SKM-1 treated with dmso at 0.1 percent for 144 hours (cell line): ENCODE measurements at regions not wholly inside any gene's neighbourhood (a gene's known extent, or its start where the extent isn't known, plus 50 kb on each side); places are given as distances from the start of the nearest gene placed in this dataset.

Experiments
- DNase-seq: peaks from one replicate; lab custom pipeline; 2025; ENCODE audit not compliant: unreplicated experiment; lab: John Stamatoyannopoulos, UW

DNA sequence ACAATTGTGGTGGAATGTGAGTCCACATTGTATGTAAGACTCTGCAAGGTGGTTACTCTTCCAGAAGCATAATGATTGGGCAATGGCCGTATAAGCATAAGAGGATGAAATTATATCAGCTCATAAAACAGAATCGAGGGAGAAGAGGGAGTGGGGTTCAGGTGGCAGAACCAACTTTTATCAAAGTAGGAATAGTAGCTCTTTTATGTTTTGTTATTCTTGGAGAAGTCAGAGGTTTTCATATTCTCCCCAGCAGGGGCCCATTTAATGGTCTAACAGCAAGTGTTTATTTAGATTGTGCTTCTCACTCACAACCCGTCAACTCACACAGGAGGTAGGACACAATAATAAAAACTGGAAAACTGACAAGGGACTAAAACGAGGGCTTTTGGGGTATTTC, 291.3 kb upstream of the CD180 start:
- DNase-seq, result no peak

DNA sequence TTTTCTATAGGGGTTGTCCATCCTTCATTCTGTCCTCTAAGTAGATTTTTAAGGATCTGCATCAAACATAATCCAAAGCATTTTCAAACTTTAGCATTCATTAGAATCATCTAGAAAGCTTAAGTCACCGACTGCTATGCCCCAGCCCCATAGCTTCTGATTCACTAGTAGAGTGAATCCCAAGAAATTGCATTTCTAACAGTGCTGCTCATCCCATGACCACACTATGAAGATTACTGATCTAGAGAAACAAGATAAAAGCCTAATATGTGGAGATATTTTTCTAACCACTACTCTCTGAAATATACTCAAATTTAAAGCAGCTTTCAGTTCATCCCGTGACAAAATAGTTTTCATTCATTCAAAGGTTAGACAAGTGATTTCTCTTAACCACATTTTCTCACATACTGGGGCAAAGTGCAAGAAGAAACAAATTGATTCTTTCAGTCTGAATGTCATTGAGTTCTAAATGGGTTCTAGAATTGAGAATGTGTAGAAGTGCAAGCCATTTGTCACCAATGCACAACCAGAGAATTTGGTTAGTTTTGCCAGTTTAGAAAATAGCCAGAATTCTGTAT, 286.9 kb upstream of the CD180 start:
- no peak for DNase-seq

- no peak for DNase-seq
Measured at GRCh38 chr5:67481362-67481761, 284.8 kb upstream of the CD180 start.

DNA sequence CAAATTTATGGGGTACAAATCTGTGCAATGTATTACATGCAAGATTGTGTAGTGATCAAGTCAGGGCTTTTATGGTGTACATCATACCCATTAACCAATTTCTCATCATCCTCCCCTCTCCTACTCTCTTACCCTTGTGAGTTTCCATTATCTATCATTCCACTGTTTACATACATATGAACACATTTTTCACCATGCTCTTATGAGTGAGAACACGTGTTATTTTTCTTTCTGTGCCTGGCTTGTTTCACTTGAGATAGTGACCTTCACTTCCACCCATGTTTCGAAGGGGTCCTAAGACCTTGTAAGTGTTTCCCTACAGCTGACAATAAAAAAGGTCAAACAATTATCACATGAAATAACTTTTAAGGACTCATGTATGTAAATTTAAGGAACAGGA, 281.7 kb upstream of the CD180 start:
- DNase-seq, result no peak

GRCh38 chr5:67476995-67477394, 280.4 kb upstream of the CD180 start:
- no peak for DNase-seq

- no peak for DNase-seq
Measured at GRCh38 chr5:67476531-67476930, 279.9 kb upstream of the CD180 start.

- DNase-seq, result no peak
Measured at GRCh38 chr5:67475489-67475888, 278.9 kb upstream of the CD180 start.

DNA sequence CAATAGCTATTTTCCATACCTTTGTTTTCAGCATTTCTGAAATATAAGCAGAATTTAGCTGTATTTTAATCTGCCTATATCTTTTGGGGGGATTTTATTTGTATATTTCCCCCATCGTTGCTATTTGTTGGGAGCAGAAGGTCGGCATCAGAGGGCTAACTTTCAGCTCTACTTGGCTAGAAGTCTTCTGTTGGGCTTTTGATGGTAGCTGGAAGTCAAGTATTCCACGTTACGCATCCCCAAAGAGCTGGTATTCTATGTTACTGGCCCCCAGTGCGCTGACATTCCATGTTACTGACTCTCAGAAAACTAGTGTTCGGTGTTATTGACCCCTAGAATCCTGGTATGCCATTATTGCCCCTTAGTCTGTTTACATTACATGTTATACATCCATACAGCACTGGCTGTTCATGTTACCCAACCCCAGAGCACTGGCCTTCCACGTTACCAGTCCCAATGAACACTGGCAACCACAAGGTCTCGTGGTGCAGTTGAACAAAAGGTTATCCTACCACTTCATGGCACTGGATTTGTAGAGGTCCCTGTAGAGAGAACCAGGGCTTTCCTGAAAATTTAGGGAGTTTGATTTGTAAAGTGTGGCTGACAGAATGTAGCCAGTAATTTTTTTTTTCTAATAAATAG, 278.1 kb upstream of the CD180 start:
- DNase-seq, result no peak

DNA sequence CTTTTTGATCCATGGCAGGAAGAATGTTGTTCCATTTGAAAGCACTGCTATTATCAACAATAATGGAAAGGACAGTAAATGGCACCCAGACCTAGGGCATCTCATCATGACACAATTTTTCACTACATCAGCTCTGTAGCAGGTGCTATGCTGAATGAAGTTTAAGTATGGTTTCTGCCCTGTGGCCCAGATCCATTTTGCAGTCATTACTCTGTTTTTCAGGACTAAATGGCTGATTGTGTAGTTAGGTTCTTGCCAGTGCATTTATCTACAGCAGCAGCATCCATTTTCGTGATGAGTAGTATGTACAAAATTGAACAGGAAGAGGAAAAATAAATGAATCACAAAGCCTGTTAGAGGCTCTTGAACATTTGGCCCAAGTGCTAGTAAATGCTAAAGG, 270.5 kb upstream of the CD180 start:
- DNase-seq, result no peak

DNA sequence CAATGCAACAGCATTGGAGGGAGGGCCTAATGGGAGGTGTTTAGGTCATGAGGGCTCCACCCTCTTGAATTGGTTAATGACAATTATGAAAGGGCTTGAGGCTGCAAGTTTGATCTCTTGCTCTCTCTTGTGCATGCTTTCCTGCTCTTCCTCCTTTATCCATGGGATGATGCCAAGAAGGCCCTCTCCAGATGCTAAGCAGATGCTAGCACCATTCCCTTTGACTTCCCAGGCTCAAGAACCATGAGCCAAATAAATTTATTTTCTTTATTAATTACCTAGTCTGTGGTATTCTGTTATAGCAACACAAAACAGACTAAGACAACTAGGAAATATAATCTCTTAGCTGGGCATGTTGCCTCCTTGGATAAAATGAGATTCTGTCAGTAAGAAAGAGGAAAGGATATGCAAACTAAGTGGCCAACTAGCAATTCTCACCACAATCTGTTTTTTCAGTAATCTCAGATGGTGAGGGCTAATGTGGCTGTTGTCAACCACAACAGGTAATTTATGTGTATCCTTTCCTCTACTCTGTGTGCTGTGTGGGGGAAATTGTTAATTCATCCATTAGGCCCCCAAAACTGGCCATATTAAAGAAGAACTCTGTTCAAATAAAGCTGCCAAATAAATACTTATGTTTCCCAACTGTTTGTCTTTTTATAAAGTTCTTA, 269.1 kb upstream of the CD180 start:
- DNase-seq, result no peak

GRCh38 chr5:67462147-67462546, 265.5 kb upstream of the CD180 start:
- DNase-seq, result no peak

- no peak for DNase-seq
Measured at GRCh38 chr5:67459253-67459652, 262.7 kb upstream of the CD180 start.

- no peak for DNase-seq
Measured at GRCh38 chr5:67455970-67456369, 259.4 kb upstream of the CD180 start.

- DNase-seq, result no peak
Measured at GRCh38 chr5:67454957-67455561, 258.5 kb upstream of the CD180 start.

DNA sequence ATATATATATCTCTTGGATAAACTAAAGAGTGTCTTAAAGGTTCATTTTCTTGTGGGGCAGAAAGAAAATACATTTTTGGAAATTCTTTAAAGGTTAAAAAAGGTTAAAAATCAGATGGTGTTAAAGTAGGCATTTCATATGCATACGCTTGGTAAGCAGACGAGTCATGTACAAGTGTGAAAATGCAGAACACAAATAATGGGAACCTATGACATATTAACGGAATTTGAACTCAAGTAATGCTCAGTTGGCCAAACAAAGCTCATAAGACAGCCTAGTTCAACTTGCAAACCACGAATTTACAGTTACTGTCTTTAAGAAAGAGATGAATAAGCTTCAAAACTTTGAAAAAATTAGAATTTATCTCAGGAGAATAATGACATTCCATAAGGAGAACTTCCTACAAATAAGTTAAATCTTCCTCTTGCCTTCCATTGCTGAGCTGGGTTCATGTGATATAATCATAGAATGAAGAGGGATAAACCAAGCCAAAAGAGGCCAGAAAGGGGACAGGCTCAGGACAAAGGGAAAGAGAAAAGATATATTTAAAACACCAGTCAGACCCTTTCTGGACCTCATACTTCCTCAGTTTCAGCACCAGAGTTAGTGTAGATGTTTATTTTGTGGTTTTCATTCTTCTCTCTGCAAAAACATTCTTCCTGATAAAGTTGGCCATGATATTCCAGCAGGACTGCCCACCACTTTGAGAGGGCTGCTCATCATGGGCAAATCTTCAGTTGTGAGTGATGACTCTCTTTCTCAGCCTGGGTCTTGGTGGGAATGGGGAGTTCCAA, 256.7 kb upstream of the CD180 start:
- no peak for DNase-seq

DNA sequence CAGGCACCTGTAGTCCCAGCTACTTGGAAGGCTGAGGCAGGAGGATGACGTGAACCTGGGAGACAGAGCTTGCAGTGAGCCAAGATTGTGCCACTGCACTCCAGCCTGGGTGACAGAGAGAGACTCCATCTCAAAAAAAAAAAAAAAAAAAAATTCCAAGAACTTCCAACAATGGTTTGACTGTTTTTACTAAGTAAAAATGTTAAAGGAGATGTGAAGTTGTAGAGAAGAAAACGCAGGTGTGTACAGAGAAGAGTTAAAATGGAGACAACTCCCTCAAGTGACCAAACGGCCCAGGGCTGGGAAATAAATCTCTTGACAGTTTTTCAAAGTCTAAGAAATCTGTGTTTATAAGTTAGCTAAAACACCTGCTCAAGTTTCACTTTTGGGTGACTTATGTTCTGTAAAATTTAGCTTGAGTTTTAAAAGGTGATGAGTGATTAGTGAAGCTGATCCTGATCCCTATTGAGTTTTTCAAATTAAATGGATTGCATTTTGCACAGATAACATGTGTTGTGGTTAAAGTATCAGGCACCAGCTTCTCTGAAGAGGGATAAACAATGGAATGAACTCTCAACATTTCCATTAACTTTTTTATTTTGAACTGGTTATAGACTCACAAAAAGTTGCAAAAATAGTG, 255.2 kb upstream of the CD180 start:
- DNase-seq, result no peak

- DNase-seq, result no peak
Measured at GRCh38 chr5:67447732-67448131, 251.1 kb upstream of the CD180 start.

GRCh38 chr5:67437905-67438845, 241.6 kb upstream of the CD180 start:
- DNase-seq, result no peak

GRCh38 chr5:67435032-67435431, 238.4 kb upstream of the CD180 start:
- DNase-seq, result no peak

- DNase-seq, result no peak
Measured at GRCh38 chr5:67434466-67434865, 237.9 kb upstream of the CD180 start.
